Tibial nerve (tissue), 4 donors: ENCODE measurements at regions not wholly inside any gene's neighbourhood (a gene's known extent, or its start where the extent isn't known, plus 50 kb on each side); places are given as distances from the start of the nearest gene placed in this dataset.

Experiments used
- CTCF ChIP-seq, 5 experiments: fragments of 200-600 bp in 3 of 5; fragments of 450-650 bp in 2 of 5; sonication (generic) in 3 of 5; IDR thresholded peaks; one replicate each; pipeline ENCODE4 v1.5.1; 2016 to 2019; ENCODE audit warnings: antibody characterized with exemption in 5 of 5, mild to moderate bottlenecking in 3 of 5, moderate library complexity in 2 of 5
- EP300 ChIP-seq, 2 donors: sonication (generic); formaldehyde crosslinking; IDR thresholded peaks; one replicate each; pipeline ENCODE4 v1.6.1; 2017; ENCODE audit warnings: antibody characterized with exemption in 2 of 2, mild to moderate bottlenecking in 1 of 2
- POLR2A ChIP-seq, 2 donors: fragments of 450-650 bp; IDR thresholded peaks; one replicate each; pipeline ENCODE4 v1.6.1; 2017; ENCODE audit warnings: antibody characterized with exemption in 2 of 2, mild to moderate bottlenecking in 2 of 2, moderate library complexity in 2 of 2

DNA sequence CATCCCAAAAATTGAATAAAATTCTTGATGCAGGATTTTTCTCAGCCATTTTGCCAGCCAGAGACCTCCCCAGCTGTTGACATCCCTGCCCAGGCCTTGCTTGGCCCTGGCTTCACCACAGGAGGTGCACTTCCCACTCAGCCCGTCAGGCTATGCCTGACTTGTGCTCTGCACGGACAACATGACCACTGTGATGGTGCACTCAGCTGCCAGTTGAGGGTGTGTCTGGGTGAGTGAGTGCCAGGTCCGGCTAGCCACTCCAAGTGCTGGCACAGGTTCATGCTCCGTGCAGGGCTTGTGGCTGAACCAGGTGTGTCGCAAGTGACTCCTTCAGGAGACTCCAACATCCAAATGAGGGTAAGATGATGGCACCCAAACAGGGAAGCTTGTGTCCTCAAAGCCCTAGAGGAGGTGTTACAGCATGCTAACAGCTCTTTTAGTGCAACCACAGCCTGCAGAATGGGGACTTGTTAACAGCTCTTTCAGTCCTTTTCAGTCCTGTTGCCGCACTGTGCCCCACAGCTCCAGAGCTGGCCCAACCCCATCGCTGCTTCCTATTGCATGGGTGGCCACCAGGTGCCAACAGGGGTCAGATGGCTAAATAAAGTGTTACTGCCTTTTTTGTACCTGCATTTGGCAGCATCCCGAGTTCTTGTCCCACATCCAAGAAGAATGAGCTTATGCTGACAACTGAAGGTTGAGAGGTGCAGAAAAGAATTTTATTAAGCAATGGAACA, 380.7 kb downstream of the SLITRK5 start:
- TF ChIP-seq POLR2A (IDR thresholded peaks at IDR 0.05) (no peak), CTCF (IDR thresholded peaks at IDR 0.05) (no peak), EP300 (IDR thresholded peaks at IDR 0.05) (no peak)
